Neutrophil (primary cell): ENCODE measurements at regions not wholly inside any gene's neighbourhood (a gene's known extent, or its start where the extent isn't known, plus 50 kb on each side); places are given as distances from the start of the nearest gene placed in this dataset.

Experiments
- H3K27ac ChIP-seq: fragments of 200-600 bp; sonication (generic); 2 replicates; pipeline ENCODE4 v1.5.1; 2016; ENCODE audit warnings: mild to moderate bottlenecking, moderate library complexity
- H3K27me3 ChIP-seq: fragments of 200-600 bp; sonication (generic); 2 replicates; pipeline ENCODE4 v1.6.0; 2016; ENCODE audit warnings: mild to moderate bottlenecking
- H3K36me3 ChIP-seq: fragments of 200-600 bp; sonication (generic); 2 replicates; pipeline ENCODE4 v1.5.1; 2017
- H3K4me1 ChIP-seq, 2 experiments: fragments of 200-600 bp in 1 of 2; sonication (generic) in 1 of 2; 1 replicate in 1 of 2; 2 replicates in 1 of 2; pipeline versions ENCODE4 v1.5.1 to v1.6.1; 2013 to 2016; ENCODE audit warnings: low read depth in 1 of 2, low read length in 1 of 2, mild to moderate bottlenecking in 1 of 2, moderate library complexity in 1 of 2; ENCODE audit not compliant: control insufficient read depth in 1 of 2, insufficient read depth in 1 of 2
- H3K4me3 ChIP-seq, 2 experiments: fragments of 200-600 bp in 1 of 2; sonication (generic) in 1 of 2; 1 replicate in 1 of 2; 2 replicates in 1 of 2; pipeline ENCODE4 v1.5.1; 2013 to 2016; ENCODE audit warnings: low read depth in 1 of 2, low read length in 1 of 2, mild to moderate bottlenecking in 1 of 2, moderate library complexity in 1 of 2
- H3K9me3 ChIP-seq: fragments of 200-600 bp; sonication (generic); 2 replicates; pipeline ENCODE4 v1.5.1; 2016
- CTCF ChIP-seq: fragments of 200-600 bp; sonication (generic); IDR thresholded peaks from 2 replicates; pipeline ENCODE4 v1.5.1; 2016; ENCODE audit warnings: antibody characterized with exemption

DNA sequence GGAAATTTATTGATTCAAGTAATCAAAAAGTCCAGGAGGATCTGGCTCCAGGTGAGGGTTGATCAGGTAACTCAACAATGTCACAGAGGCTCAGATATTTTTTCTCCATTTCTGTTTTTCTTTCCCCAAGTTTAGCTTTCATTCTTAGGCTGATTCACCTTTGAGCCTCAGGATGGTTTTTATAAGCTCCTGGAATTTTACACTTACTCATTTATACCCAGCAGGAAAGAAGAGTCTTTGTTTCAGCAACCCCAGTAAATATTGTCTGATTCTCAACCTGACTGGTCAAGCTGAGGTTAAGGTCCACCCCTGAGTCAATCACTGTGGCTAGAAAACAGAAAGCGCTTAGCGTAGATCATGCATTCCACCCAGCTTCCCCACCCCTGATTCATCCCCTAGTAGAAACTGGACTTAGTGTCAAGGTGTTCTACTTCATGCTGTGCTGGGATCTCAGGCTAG lies 500.6 kb downstream of the KIF4B start:
- Histone ChIP-seq H3K36me3 (no peaks in the 10 kb centered on the region), H3K27me3 (no peaks in the 10 kb centered on the region)
- no peak for TF ChIP-seq CTCF

GRCh38 chr5:155522540-155522939 lies 509.0 kb downstream of the KIF4B start:
- Histone ChIP-seq H3K9me3 (no peaks in the 10 kb centered on the region), H3K27me3 (no peaks in the 10 kb centered on the region), H3K36me3 (no peaks in the 10 kb centered on the region), H3K4me3 (no peak overlapping the region), H3K27ac (no peak overlapping the region), H3K4me1 (no peaks in the 10 kb centered on the region)
- no peak for TF ChIP-seq CTCF

More for the DNA sequence above, 500.6 kb downstream of the KIF4B start:
- H3K27ac ChIP-seq = no peak overlapping the region
- no peaks in the 10 kb centered on the region for H3K9me3 ChIP-seq
- H3K4me1 ChIP-seq = no peaks in the 10 kb centered on the region
- H3K4me3 ChIP-seq = no peak overlapping the region

DNA sequence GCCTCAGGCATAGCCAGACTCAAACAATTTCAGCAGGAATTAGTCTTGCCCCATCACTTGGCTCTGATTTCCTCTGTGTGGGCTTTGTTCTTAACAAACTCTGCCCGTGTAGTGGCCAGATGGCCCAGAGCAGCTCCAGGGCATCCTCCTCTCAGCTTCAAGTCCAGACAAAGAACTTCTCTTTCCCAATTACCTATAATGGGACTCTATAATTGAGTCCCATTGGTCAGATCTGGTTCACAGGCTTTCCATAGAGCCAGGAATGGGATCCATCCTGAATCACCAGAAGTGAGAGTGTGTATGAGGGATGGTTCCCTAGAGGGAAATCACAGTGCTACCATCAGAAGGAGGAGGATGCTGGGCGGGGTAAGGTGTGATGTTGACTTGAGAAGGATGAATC lies 515.8 kb downstream of the KIF4B start:
- Histone ChIP-seq H3K27ac (no peak overlapping the region), H3K4me3 (no peak overlapping the region), H3K36me3 (no peaks in the 10 kb centered on the region), H3K27me3 (no peaks in the 10 kb centered on the region), H3K4me1 (no peaks in the 10 kb centered on the region), H3K9me3 (no peaks in the 10 kb centered on the region)
- no peak for TF ChIP-seq CTCF

- TF ChIP-seq CTCF = no peak
- Histone ChIP-seq H3K27me3 (no peaks in the 10 kb centered on the region), H3K27ac (no peak overlapping the region), H3K36me3 (no peaks in the 10 kb centered on the region), H3K9me3 (no peaks in the 10 kb centered on the region), H3K4me1 (no peaks in the 10 kb centered on the region), H3K4me3 (no peak overlapping the region)
These were observed 516.5 kb downstream of the KIF4B start for GRCh38 chr5:155530046-155530445.

DNA sequence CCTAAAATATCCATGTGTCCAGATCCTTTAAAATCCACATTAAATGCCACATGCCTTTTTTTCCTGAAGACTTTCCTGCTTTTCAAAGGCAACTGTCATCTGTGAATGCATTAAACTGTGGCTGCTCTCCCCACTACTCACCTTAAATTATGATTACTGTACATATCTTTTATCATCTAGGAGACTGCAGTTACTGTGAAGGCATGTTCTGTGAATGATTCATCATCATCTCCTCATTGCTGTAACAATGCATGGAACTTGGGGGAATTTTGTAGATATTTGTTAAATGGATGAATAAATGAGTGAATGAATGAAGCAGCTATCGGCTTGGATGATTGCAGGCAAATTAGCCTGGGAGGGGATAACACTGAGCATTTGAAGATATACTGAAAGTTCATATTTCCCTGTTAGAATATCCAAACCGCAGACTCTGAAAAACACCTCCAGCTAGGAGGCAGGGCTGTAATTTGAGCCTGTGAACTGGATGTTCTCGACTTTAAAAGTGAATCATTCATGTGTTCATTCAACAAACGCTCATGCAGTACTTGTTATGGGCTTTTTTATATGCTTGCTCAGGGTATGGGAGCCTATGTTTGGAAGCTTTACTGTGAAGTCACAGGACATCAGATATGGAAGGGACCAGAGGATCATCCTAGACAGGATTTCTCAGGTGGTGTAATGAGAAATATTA lies 519.2 kb downstream of the KIF4B start:
- no peak overlapping the region for H3K27ac ChIP-seq
- no peaks in the 10 kb centered on the region for H3K36me3 ChIP-seq
- no peak for TF ChIP-seq CTCF
- H3K9me3 ChIP-seq = no peaks in the 10 kb centered on the region
- no peaks in the 10 kb centered on the region for H3K4me1 ChIP-seq
- no peaks in the 10 kb centered on the region for H3K27me3 ChIP-seq
- H3K4me3 ChIP-seq = no peak overlapping the region
